ENCODE measurements at regions not wholly inside any gene's neighbourhood (a gene's known extent, or its start where the extent isn't known, plus 50 kb on each side); places are given as distances from the start of the nearest gene placed in this dataset.

DNA sequence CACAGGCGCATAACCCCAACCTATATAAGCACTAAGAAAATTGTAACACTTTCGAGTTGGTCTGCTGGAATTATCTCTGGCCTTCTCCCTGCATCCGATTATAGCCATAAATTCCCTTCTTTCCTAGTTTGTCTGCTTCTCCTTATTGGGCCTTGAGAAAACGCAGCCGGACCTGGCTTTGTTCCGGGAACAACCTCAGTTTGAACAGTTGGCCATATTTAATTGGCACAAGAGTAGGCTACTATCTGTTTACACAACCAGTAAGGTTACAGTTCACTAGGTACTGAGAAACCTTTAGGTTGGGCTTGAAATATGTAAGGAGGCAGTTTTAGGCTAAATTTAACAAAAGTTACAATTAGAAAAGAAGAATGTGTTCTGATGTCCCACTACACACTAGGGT, 176.1 kb downstream of the IPO8 start:
- no peaks in the 10 kb centered on the region for H3K36me3 ChIP-seq
- TF ChIP-seq EP300 (IDR thresholded peaks at IDR 0.05) (no peak), POLR2A (IDR thresholded peaks at IDR 0.05) (no peak), POLR2AphosphoS5 (IDR thresholded peaks at IDR 0.05) (no peak)
- TF ChIP-seq, protein P1, sequence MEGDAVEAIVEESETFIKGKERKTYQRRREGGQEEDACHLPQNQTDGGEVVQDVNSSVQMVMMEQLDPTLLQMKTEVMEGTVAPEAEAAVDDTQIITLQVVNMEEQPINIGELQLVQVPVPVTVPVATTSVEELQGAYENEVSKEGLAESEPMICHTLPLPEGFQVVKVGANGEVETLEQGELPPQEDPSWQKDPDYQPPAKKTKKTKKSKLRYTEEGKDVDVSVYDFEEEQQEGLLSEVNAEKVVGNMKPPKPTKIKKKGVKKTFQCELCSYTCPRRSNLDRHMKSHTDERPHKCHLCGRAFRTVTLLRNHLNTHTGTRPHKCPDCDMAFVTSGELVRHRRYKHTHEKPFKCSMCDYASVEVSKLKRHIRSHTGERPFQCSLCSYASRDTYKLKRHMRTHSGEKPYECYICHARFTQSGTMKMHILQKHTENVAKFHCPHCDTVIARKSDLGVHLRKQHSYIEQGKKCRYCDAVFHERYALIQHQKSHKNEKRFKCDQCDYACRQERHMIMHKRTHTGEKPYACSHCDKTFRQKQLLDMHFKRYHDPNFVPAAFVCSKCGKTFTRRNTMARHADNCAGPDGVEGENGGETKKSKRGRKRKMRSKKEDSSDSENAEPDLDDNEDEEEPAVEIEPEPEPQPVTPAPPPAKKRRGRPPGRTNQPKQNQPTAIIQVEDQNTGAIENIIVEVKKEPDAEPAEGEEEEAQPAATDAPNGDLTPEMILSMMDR (IDR thresholded peaks at IDR 0.05): no peak
- no peak for DNase-seq (ENCODE audit: low spot score in 2 of 2)
- H3K4me1 ChIP-seq: peaks cover 7% of the 10 kb centered on the region
- no peaks in the 10 kb centered on the region for H3K9me3 ChIP-seq
- H3K27me3 ChIP-seq: no peaks in the 10 kb centered on the region
- WGBS: 100% methylated on average over 6 of the region's 6 CpGs
- H3K4me3 ChIP-seq: no peak overlapping the region
- no peak overlapping the region for H3K27ac ChIP-seq

DNA sequence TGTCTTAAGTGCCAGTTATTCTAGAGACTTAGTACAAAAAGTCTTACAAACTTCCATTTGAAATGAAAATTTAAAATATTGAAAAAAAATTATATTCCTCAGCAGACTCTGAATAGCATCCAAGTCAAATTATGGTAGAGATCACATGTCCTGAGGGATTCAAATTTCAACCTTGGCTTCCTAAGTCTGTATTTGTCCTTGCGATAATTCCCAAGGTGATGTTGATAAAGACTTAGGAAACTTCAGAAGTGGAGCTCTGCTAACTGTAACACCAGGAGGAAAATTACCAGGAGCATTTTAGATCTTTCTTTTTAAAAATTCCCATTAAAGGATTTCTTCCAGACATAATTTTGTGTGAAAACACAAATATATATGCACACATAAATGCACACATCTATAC, 178.3 kb downstream of the IPO8 start:
- Histone ChIP-seq H3K4me1 (peaks cover 8% of the 10 kb centered on the region), H3K27me3 (no peaks in the 10 kb centered on the region), H3K9me3 (no peaks in the 10 kb centered on the region), H3K27ac (no peak overlapping the region), H3K36me3 (no peaks in the 10 kb centered on the region), H3K4me3 (no peak overlapping the region)
- no peak for DNase-seq (ENCODE audit: low spot score in 2 of 2)
- TF ChIP-seq, protein P1 (IDR thresholded peaks at IDR 0.05): no peak
- TF ChIP-seq POLR2AphosphoS5 (IDR thresholded peaks at IDR 0.05) (no peak), POLR2A (IDR thresholded peaks at IDR 0.05) (no peak), EP300 (IDR thresholded peaks at IDR 0.05) (no peak)
- 91% methylated on average over 1 of the region's 1 CpG for WGBS

DNA sequence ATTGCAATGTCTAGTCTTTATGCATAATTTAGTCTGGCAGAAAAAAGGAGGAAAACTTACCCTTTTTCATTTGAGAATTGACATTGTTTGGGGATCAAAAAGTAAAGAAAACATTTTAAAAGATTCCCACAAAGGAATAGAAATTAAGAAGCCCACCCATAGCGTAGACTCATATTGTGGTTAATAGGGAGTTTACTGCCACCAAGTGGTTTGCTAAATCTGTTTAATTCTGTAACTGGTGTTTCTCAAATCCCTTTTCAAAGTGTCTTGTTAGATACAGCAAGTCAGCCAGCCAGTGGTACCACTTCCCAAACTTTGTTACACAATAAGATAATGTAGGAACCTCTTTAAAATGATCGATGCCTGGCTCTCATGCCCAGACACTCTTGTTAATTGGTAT, 180.3 kb downstream of the IPO8 start:
- Histone ChIP-seq H3K27me3 (no peaks in the 10 kb centered on the region), H3K9me3 (no peaks in the 10 kb centered on the region), H3K4me1 (peaks cover 8% of the 10 kb centered on the region), H3K4me3 (no peak overlapping the region), H3K27ac (no peak overlapping the region), H3K36me3 (no peaks in the 10 kb centered on the region)
- 59% methylated on average over 2 of the region's 2 CpGs for WGBS
- TF ChIP-seq POLR2A (IDR thresholded peaks at IDR 0.05): no peak
- TF ChIP-seq, protein P1 (IDR thresholded peaks at IDR 0.05): no peak
- TF ChIP-seq POLR2AphosphoS5 (IDR thresholded peaks at IDR 0.05): no peak
- no peak for TF ChIP-seq EP300 (IDR thresholded peaks at IDR 0.05)
- DNase-seq (ENCODE audit: low spot score in 2 of 2): no peak

DNA sequence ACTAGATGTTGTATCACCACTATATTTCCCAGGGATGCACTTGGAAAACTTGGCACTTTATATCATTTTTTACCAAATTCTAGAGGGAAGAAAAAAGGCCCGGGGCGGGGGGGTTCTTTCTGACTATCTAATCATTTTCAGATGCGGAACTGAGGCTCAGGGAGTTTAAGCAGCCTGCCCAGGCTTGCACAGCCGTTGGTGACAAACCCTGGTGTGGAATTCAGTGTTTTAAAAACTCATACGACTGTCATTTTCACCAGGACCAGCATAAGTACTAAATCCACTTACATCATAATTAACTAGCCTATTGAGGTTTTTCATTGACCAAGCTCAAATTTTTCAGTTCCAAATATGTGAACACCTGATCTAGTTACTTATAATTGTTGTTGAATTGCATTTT, 181.0 kb downstream of the IPO8 start:
- Histone ChIP-seq H3K4me1 (peaks cover 8% of the 10 kb centered on the region), H3K36me3 (no peaks in the 10 kb centered on the region), H3K27me3 (no peaks in the 10 kb centered on the region), H3K4me3 (no peak overlapping the region), H3K9me3 (no peaks in the 10 kb centered on the region), H3K27ac (no peak overlapping the region)
- no peak for DNase-seq (ENCODE audit: low spot score in 2 of 2)
- 28% methylated on average over 5 of the region's 5 CpGs for WGBS
- TF ChIP-seq EP300 (IDR thresholded peaks at IDR 0.05): no peak
- TF ChIP-seq, protein P1 (IDR thresholded peaks at IDR 0.05): no peak
- TF ChIP-seq POLR2A (IDR thresholded peaks at IDR 0.05): no peak
- no peak for TF ChIP-seq POLR2AphosphoS5 (IDR thresholded peaks at IDR 0.05)

DNA sequence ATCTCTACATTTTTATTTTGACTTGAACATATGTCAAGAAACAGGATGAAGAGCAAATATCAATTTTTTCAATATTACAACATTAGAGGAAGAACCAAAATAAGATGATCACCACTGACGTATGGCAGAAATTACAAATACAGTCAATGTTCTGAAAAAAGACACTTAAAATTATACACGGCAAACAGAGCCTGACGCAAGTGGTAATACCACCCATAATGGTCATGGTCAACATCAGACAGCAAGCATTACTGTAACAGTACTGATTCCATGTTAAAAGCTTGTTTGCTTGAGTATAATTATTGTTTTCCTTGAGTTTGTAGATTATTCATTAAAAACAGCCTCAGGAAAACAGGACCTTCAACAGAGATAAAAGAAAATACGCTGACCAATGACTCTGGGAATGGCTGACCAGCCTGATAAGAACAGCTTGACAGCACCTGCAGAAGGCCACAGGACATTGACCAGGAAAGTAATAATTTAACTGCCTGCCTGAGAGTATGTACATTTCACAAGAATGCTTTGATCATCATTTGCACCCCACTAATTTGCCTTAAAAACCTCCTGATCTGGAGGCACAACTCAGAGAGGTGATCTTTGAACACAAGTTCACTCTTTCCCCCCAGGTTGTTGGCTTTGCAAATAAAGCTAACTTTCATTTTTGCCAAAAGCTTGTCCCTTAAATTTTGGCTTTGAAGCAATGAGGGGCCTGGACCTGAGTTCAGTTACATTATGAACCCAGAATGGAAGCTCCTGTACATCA, 187.3 kb downstream of the IPO8 start:
- WGBS: 84% methylated on average over 4 of the region's 4 CpGs
- Histone ChIP-seq H3K4me3 (no peak overlapping the region), H3K4me1 (no peaks in the 10 kb centered on the region), H3K9me3 (no peaks in the 10 kb centered on the region), H3K27me3 (no peaks in the 10 kb centered on the region), H3K36me3 (no peaks in the 10 kb centered on the region), H3K27ac (no peak overlapping the region)
- no peak for DNase-seq (ENCODE audit: low spot score in 2 of 2)
- TF ChIP-seq, protein P1 (IDR thresholded peaks at IDR 0.05): no peak
- no peak for TF ChIP-seq POLR2A (IDR thresholded peaks at IDR 0.05)
- no peak for TF ChIP-seq POLR2AphosphoS5 (IDR thresholded peaks at IDR 0.05)
- TF ChIP-seq EP300 (IDR thresholded peaks at IDR 0.05): no peak

All from suprapubic skin (tissue), 4 donors.